HepG2 (cell line): ENCODE measurements at regions not wholly inside any gene's neighbourhood (a gene's known extent, or its start where the extent isn't known, plus 50 kb on each side); places are given as distances from the start of the nearest gene placed in this dataset.

ENCODE experiments used
- ATAC-seq: fragments of 200-7000 bp; cut with Tn5 transposase; 3 replicates; pipeline ENCODE4 v1.9.1; 2020; ENCODE audit warnings: mild to moderate bottlenecking, moderate library complexity
- BruUV-seq: library from RNA; stranded (reverse); fragments of 400-500 nt; replicated peaks from 2 replicates; lab custom pipeline; 2021; lab: Mats Ljungman, UMichigan
- CTCF ChIA-PET: fragments of 300-600 bp; formaldehyde crosslinking; extraction: SDS; loops from one replicate; lab custom pipeline; 2021; ENCODE audit warnings: low total read pairs, inconsistent platforms, low intra/inter-chr PET ratio; lab: Yijun Ruan, JAX
- POLR2A ChIA-PET: fragments of 350-600 bp; sonication (Branson Sonifier 250); formaldehyde crosslinking; loops from one replicate; lab custom pipeline; 2020; ENCODE audit warnings: antibody characterized with exemption, inconsistent platforms; lab: Yijun Ruan, JAX
- DNase-seq: peaks from one replicate; pipeline ENCODE4 v3.0.0-alpha.2; 2015; ENCODE audit warnings: low spot score
- FAIRE-seq: peaks from 3 replicates; lab custom pipeline; 2011; peaks lifted over from hg19 to GRCh38; lab: Jason Lieb, UNC
- H2AFZ ChIP-seq: one replicate; pipeline ENCODE4 v1.6.1; 2011; ENCODE audit warnings: low read length, inconsistent platforms
- H3K27ac ChIP-seq: fragments of 300-600 bp; 3 replicates; pipeline ENCODE4 v1.8.0; 2011; ENCODE audit warnings: mixed run types, mild to moderate bottlenecking, mixed read lengths, low read length, inconsistent platforms; ENCODE audit not compliant: insufficient read depth; ENCODE audit errors: extremely low read length
- H3K27me3 ChIP-seq, 2 experiments: fragments of 200-600 bp in 1 of 2; 2 replicates in 1 of 2; 3 replicates in 1 of 2; pipeline versions ENCODE4 v1.6.0 to v1.8.0; 2011; ENCODE audit warnings: low read length in 2 of 2, mild to moderate bottlenecking in 2 of 2, moderate library complexity in 2 of 2, inconsistent platforms in 1 of 2; ENCODE audit not compliant: insufficient read depth in 2 of 2, control insufficient read depth in 1 of 2
- H3K36me3 ChIP-seq, 2 experiments: fragments of 200-600 bp in 1 of 2; replicated peaks in 1 of 2; 2 replicates in 1 of 2; 3 replicates in 1 of 2; pipeline versions ENCODE4 v1.5.1 to v1.8.0; 2011; ENCODE audit warnings: low read length in 2 of 2, inconsistent platforms in 1 of 2; ENCODE audit not compliant: insufficient read depth in 2 of 2, control insufficient read depth in 1 of 2
- H3K4me1 ChIP-seq: 2 replicates; pipeline ENCODE4 v1.5.1; 2012; ENCODE audit warnings: low read length, inconsistent platforms; ENCODE audit not compliant: insufficient read depth
- H3K4me2 ChIP-seq: 2 replicates; pipeline ENCODE4 v1.6.0; 2011; ENCODE audit warnings: low read depth, low read length, inconsistent platforms
- H3K4me3 ChIP-seq, 3 experiments: fragments of 200-600 bp in 1 of 3; sonication (generic), shearing (Covaris generic) in 1 of 3; replicated peaks in 1 of 3; 2 replicates each; pipeline ENCODE4 v1.5.1; 2011 to 2016; ENCODE audit warnings: low read length in 3 of 3, inconsistent platforms in 2 of 3, low read depth in 2 of 3, mild to moderate bottlenecking in 2 of 3, control low read depth in 1 of 3, mixed read lengths in 1 of 3; ENCODE audit not compliant: insufficient read depth in 1 of 3
- H3K79me2 ChIP-seq: one replicate; pipeline ENCODE4 v1.6.1; 2011; ENCODE audit warnings: low read length, inconsistent platforms; ENCODE audit not compliant: insufficient read depth
- H3K9ac ChIP-seq: 2 replicates; pipeline ENCODE4 v1.6.0; 2011; ENCODE audit warnings: mild to moderate bottlenecking, low read depth, low read length, inconsistent platforms; ENCODE audit not compliant: insufficient read depth
- H3K9me3 ChIP-seq: 2 replicates; pipeline ENCODE4 v1.5.1; 2012; ENCODE audit warnings: mild to moderate bottlenecking, low read length
- H4K20me1 ChIP-seq: 2 replicates; pipeline ENCODE4 v1.6.0; 2011; ENCODE audit warnings: inconsistent platforms, mild to moderate bottlenecking, low read length, moderate library complexity; ENCODE audit not compliant: insufficient read depth
- ARID2 ChIP-seq: sonication (generic); formaldehyde crosslinking; IDR thresholded peaks from 2 replicates; pipeline ENCODE4 v1.8.1; 2022; ENCODE audit warnings: mild to moderate bottlenecking, missing genetic modification reagents, borderline replicate concordance
- ETV5 ChIP-seq: IDR thresholded peaks from 2 replicates; pipeline ENCODE4 v1.6.1; 2018; ENCODE audit warnings: missing biosample characterization, missing genetic modification reagents, inconsistent platforms, borderline replicate concordance
- IRF2 ChIP-seq: IDR thresholded peaks from 2 replicates; pipeline ENCODE4 v1.6.1; 2018; ENCODE audit warnings: missing genetic modification reagents, missing compliant biosample characterization
- TAF15 ChIP-seq: fragments of 200-400 bp; formaldehyde crosslinking; IDR thresholded peaks from one replicate; pipeline ENCODE4 v1.6.1; 2018; ENCODE audit warnings: mild to moderate bottlenecking, low read depth, low read length; ENCODE audit not compliant: poor library complexity, severe bottlenecking
- TEAD3 ChIP-seq: optimal IDR thresholded peaks from 2 replicates; pipeline ENCODE3; 2016; ENCODE audit warnings: borderline replicate concordance
- TSC22D2 ChIP-seq: sonication (generic); formaldehyde crosslinking; IDR thresholded peaks from 2 replicates; pipeline ENCODE4 v1.5.1; 2020; ENCODE audit warnings: missing genetic modification reagents, mild to moderate bottlenecking, borderline replicate concordance
- ZNF709 ChIP-seq: sonication (generic); formaldehyde crosslinking; IDR thresholded peaks from 2 replicates; pipeline ENCODE4 v1.5.0; 2020; ENCODE audit warnings: mild to moderate bottlenecking, missing genetic modification reagents
- WGBS: methylation state at CpG from one replicate; pipeline ENCODE4 v1.1.6; 2017; ENCODE audit warnings: low lambda C conversion rate; 5-methylcytosine and 5-hydroxymethylcytosine counted together
- in situ Hi-C: cut with HindIII; loops from 2 replicates; pipeline ENCODE4 v1.10.0; 2017; ENCODE audit warnings: low pct_unique_long_range_greater_than_20kb; ENCODE audit not compliant: extremely low pct_ligation_motif_present
- intact Hi-C: fragments of 100-400 bp; cut with micrococcal nuclease; formaldehyde crosslinking; loops from one replicate; pipeline ENCODE4 v1.10.0; 2022; ENCODE audit not compliant: unreplicated experiment
- TF ChIP-seq, protein P1 (sequence below): sonication (generic); formaldehyde crosslinking; IDR thresholded peaks from 2 replicates; pipeline ENCODE4 v1.4.0; 2020; ENCODE audit warnings: missing genetic modification reagents
- TF ChIP-seq, protein P2 (sequence below): sonication (generic); formaldehyde crosslinking; IDR thresholded peaks from 2 replicates; pipeline ENCODE4 v1.4.0; 2020; ENCODE audit warnings: missing genetic modification reagents

DNA sequence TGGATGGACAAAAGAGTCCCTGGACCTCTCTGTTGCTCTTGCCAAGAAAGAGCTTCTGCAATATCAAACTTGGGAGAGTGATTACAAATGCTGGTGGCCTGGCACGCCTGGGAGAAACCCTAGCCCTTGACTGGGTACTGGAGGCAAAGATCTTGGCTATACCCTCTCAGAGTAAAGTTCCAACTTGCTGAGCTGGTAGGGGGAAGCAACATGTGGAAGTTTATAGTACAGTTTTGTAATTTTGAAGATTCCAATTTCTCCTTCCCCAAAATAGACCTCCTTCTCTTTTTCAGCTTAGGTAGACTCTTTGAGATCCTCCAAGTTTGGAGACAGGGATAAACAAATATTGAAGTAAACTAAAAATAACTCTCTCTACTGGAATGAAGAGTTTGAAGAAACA, 645.3 kb downstream of the NR4A2 start:
- Histone ChIP-seq H3K36me3 (no peaks in the 10 kb centered on the region), H3K27ac (no peak overlapping the region), H3K9ac (no peak overlapping the region), H3K4me2 (no peak overlapping the region), H4K20me1 (no peaks in the 10 kb centered on the region), H3K79me2 (no peaks in the 10 kb centered on the region), H3K4me1 (no peaks in the 10 kb centered on the region), H3K4me3 (no peak overlapping the region), H3K9me3 (no peaks in the 10 kb centered on the region), H3K27me3 (no peaks in the 10 kb centered on the region), H2AFZ (no peak overlapping the region)
- DNase-seq (no peak), FAIRE-seq (no peak), ATAC-seq (no peak)
- TF ChIP-seq IRF2 (CRISPR knock-in tag) (no peak), ARID2 (no peak), TEAD3 (CRISPR knock-in tag) (no peak), TAF15 (no peak), TSC22D2 (CRISPR knock-in tag) (no peak), ETV5 (CRISPR knock-in tag) (no peak), ZNF709 (no peak)
- TF ChIP-seq, protein P1, sequence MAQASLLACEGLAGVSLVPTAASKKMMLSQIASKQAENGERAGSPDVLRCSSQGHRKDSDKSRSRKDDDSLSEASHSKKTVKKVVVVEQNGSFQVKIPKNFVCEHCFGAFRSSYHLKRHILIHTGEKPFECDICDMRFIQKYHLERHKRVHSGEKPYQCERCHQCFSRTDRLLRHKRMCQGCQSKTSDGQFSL: no peak
- CTCF ChIA-PET: no interaction called here
- WGBS: 0% methylated on average over 1 of the region's 1 CpG
- BruUV-seq: no TSS peak
- intact Hi-C loops: no loop called here
- in situ Hi-C loops: no loop called here
- POLR2A ChIA-PET: no interaction called here

DNA sequence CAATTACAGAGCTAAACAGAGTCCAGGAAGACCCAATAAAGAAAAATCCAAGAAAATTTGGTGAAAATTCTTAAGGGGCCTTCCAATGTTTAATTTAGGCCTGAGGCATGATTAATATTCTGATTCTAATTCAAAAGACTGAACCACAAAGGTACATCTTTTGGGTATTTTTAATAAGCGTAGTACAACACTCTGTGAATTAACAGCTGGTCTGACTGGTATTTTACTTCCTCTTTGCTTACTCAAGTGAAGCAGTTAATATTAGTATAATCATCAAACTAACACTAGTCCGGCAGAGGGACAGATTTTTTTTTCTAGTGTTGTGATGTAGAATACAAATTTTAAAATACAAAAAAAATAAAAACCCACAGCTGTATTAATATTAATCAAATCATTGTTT, 652.9 kb downstream of the NR4A2 start:
- H3K27me3 ChIP-seq: no peaks in the 10 kb centered on the region; a peak in 1 of 5 replicates
- BruUV-seq: no TSS peak
- peaks cover 10% of the 10 kb centered on the region for H3K9me3 ChIP-seq
- CTCF ChIA-PET: no interaction called here
- no peaks in the 10 kb centered on the region for H3K36me3 ChIP-seq
- H3K4me1 ChIP-seq: no peaks in the 10 kb centered on the region
- 24% methylated on average over 2 of the region's 2 CpGs for WGBS
- TF ChIP-seq, protein P2, sequence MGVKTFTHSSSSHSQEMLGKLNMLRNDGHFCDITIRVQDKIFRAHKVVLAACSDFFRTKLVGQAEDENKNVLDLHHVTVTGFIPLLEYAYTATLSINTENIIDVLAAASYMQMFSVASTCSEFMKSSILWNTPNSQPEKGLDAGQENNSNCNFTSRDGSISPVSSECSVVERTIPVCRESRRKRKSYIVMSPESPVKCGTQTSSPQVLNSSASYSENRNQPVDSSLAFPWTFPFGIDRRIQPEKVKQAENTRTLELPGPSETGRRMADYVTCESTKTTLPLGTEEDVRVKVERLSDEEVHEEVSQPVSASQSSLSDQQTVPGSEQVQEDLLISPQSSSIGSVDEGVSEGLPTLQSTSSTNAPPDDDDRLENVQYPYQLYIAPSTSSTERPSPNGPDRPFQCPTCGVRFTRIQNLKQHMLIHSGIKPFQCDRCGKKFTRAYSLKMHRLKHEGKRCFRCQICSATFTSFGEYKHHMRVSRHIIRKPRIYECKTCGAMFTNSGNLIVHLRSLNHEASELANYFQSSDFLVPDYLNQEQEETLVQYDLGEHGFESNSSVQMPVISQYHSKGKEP (CRISPR knock-in tag): no peak
- TF ChIP-seq, all 625 proteins: peak for 0
- Histone ChIP-seq H3K4me3 (no peak overlapping the region), H3K27ac (no peak overlapping the region), H3K4me2 (no peak overlapping the region), H4K20me1 (no peaks in the 10 kb centered on the region), H2AFZ (no peak overlapping the region), H3K79me2 (no peaks in the 10 kb centered on the region), H3K9ac (no peak overlapping the region)
- POLR2A ChIA-PET: no interaction called here
- in situ Hi-C loops: no loop called here
- no peak for DNase-seq
- ATAC-seq: no peak
- intact Hi-C loops: no loop called here
- FAIRE-seq: no peak
